H1 (cell line): ENCODE measurements at regions not wholly inside any gene's neighbourhood (a gene's known extent, or its start where the extent isn't known, plus 50 kb on each side); places are given as distances from the start of the nearest gene placed in this dataset.

Experiments
- EP300 ChIP-seq, 2 experiments: IDR thresholded peaks; 1 replicate in 1 of 2; 2 replicates in 1 of 2; pipeline ENCODE4 v1.6.1; 2011 to 2012; ENCODE audit warnings: low read depth in 2 of 2, low read length in 2 of 2, mild to moderate bottlenecking in 2 of 2, borderline replicate concordance in 1 of 2, inconsistent platforms in 1 of 2, moderate library complexity in 1 of 2
- JUN ChIP-seq: IDR thresholded peaks from 2 replicates; pipeline ENCODE4 v1.6.1; 2011; ENCODE audit warnings: low read depth, mild to moderate bottlenecking, improper control_type of control experiment, low read length
- POLR2A ChIP-seq, 2 experiments: IDR thresholded peaks; 1 replicate in 1 of 2; 2 replicates in 1 of 2; pipeline ENCODE4 v1.6.1; 2011; ENCODE audit warnings: low read depth in 2 of 2, low read length in 2 of 2, mild to moderate bottlenecking in 2 of 2; ENCODE audit errors: control extremely low read depth in 1 of 2
- POLR2AphosphoS5 ChIP-seq: IDR thresholded peaks from 2 replicates; pipeline ENCODE4 v1.6.1; 2011; ENCODE audit warnings: low read depth, low read length
- RAD21 ChIP-seq, 2 experiments: IDR thresholded peaks in 1 of 2; conservative IDR thresholded peaks in 1 of 2; 2 replicates each; pipeline ENCODE4 v1.6.1; 2011; ENCODE audit warnings: low read depth in 2 of 2, low read length in 2 of 2, improper control_type of control experiment in 1 of 2, inconsistent platforms in 1 of 2, mild to moderate bottlenecking in 1 of 2, moderate library complexity in 1 of 2
- RFX5 ChIP-seq: IDR thresholded peaks from 2 replicates; pipeline ENCODE4 v1.6.1; 2011; ENCODE audit warnings: low read depth, low read length, improper control_type of control experiment, borderline replicate concordance
- TF ChIP-seq, protein P1 (sequence below), 3 experiments: IDR thresholded peaks; 1 replicate in 2 of 3; 2 replicates in 1 of 3; pipeline versions ENCODE4 v1.5.1 to v1.6.1; 2011; ENCODE audit warnings: low read length in 3 of 3, mild to moderate bottlenecking in 3 of 3, inconsistent platforms in 2 of 3, low read depth in 1 of 3, moderate library complexity in 1 of 3; ENCODE audit not compliant: insufficient read depth in 1 of 3; ENCODE audit errors: control extremely low read depth in 1 of 3

DNA sequence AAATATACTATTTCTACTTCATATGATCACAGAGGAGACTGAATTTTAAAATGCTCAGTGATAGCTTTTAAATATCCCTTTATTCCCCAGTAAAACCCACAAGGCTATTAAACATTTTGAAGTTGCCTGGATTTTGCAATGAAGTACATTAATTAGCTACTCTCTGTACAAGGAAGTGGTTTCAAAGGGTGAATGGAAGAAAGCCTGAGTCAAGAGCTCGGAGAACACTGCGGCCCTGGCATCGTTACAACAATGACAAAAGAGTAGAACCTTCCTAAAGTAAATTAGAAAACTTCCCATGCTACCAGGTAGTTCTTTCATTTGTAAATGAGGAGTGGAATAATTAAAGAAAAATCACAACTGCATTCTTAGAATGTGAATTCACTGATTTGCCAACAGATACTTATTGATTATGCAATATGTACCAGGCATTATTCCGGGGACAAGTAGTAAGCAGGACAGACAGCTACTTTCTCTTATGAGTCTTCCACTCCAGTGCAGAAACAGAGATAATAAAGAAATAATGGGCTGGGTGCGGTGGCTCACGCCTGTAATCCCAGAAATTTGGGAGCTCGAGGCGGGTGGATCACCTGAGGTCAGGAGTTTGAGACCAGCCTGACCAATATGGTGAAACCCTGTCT, 63.0 kb downstream of the ZNF22 start:
- TF ChIP-seq, protein P1, sequence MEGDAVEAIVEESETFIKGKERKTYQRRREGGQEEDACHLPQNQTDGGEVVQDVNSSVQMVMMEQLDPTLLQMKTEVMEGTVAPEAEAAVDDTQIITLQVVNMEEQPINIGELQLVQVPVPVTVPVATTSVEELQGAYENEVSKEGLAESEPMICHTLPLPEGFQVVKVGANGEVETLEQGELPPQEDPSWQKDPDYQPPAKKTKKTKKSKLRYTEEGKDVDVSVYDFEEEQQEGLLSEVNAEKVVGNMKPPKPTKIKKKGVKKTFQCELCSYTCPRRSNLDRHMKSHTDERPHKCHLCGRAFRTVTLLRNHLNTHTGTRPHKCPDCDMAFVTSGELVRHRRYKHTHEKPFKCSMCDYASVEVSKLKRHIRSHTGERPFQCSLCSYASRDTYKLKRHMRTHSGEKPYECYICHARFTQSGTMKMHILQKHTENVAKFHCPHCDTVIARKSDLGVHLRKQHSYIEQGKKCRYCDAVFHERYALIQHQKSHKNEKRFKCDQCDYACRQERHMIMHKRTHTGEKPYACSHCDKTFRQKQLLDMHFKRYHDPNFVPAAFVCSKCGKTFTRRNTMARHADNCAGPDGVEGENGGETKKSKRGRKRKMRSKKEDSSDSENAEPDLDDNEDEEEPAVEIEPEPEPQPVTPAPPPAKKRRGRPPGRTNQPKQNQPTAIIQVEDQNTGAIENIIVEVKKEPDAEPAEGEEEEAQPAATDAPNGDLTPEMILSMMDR (IDR thresholded peaks at IDR 0.05; ENCODE audit: control extremely low read depth in 1 of 3, insufficient read depth in 1 of 3, low read depth in 1 of 3, low read length in 3 of 3): no peak
- no peak for TF ChIP-seq EP300 (IDR thresholded peaks at IDR 0.05; ENCODE audit: borderline replicate concordance in 1 of 2, low read depth in 2 of 2, low read length in 2 of 2)
- TF ChIP-seq RAD21 (IDR thresholded peaks at IDR 0.05 in 1 of 2, conservative IDR thresholded peaks at IDR 0.05 in 1 of 2; ENCODE audit: low read depth in 2 of 2, low read length in 2 of 2): no peak
- TF ChIP-seq POLR2A (IDR thresholded peaks at IDR 0.05; ENCODE audit: control extremely low read depth in 1 of 2, low read depth in 2 of 2, low read length in 2 of 2): no peak
- TF ChIP-seq POLR2AphosphoS5: no peak
- TF ChIP-seq JUN: no peak
- TF ChIP-seq RFX5: no peak
